NB4 (cell line): ENCODE measurements at regions not wholly inside any gene's neighbourhood (a gene's known extent, or its start where the extent isn't known, plus 50 kb on each side); places are given as distances from the start of the nearest gene placed in this dataset.

Experiments used
- POLR2A ChIP-seq: IDR thresholded peaks from 2 replicates; pipeline ENCODE4 v1.6.1; 2011; ENCODE audit warnings: mild to moderate bottlenecking; ENCODE audit not compliant: insufficient read length; ENCODE audit errors: extremely low read depth
- TF ChIP-seq, protein P1 (sequence below): IDR thresholded peaks from one replicate; pipeline ENCODE4 v1.5.1; 2012; ENCODE audit warnings: low read depth, low read length
- TF ChIP-seq, protein P2 (sequence below): IDR thresholded peaks from 2 replicates; pipeline ENCODE4 v1.6.1; 2011; ENCODE audit warnings: low read depth, low read length

DNA sequence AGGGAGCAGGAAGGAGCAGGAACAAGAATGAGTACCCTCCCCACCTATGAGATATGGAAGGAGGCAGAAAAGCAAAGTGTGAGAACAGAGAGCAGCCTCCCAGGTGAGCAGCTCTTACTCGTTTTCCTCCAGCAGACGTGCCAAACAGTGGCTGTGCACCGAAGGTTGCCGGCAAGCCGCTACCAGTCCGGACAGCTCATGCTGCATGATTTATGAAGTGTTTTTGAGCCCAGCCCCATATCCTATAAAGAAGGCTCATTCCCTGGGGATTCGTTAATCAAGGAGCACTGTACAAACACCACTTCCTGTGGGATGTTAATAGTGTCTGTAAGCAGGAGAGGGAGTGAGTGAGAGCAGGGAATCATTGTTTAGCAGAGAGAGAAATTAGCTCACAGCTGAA, 118.3 kb upstream of the FOXB1 start:
- TF ChIP-seq, protein P1, sequence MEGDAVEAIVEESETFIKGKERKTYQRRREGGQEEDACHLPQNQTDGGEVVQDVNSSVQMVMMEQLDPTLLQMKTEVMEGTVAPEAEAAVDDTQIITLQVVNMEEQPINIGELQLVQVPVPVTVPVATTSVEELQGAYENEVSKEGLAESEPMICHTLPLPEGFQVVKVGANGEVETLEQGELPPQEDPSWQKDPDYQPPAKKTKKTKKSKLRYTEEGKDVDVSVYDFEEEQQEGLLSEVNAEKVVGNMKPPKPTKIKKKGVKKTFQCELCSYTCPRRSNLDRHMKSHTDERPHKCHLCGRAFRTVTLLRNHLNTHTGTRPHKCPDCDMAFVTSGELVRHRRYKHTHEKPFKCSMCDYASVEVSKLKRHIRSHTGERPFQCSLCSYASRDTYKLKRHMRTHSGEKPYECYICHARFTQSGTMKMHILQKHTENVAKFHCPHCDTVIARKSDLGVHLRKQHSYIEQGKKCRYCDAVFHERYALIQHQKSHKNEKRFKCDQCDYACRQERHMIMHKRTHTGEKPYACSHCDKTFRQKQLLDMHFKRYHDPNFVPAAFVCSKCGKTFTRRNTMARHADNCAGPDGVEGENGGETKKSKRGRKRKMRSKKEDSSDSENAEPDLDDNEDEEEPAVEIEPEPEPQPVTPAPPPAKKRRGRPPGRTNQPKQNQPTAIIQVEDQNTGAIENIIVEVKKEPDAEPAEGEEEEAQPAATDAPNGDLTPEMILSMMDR, result no peak
- TF ChIP-seq, protein P2, sequence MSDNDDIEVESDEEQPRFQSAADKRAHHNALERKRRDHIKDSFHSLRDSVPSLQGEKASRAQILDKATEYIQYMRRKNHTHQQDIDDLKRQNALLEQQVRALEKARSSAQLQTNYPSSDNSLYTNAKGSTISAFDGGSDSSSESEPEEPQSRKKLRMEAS, result no peak
- TF ChIP-seq POLR2A, result no peak
